Glutamatergic neuron (in vitro differentiated cells): ENCODE measurements at regions not wholly inside any gene's neighbourhood (a gene's known extent, or its start where the extent isn't known, plus 50 kb on each side); places are given as distances from the start of the nearest gene placed in this dataset.

Experiments used
- DNase-seq: peaks from one replicate; pipeline ENCODE4 v3.0.0; 2022
- H3K27ac Mint-ChIP-seq: one replicate; pipeline ENCODE4 v1.8.0; 2020; ENCODE audit warnings: mild to moderate bottlenecking, mixed read lengths, inconsistent platforms; ENCODE audit not compliant: unreplicated experiment
- H3K27me3 Mint-ChIP-seq: one replicate; pipeline ENCODE4 v1.8.0; 2020; ENCODE audit warnings: mild to moderate bottlenecking, moderate library complexity, mixed read lengths, inconsistent platforms; ENCODE audit not compliant: unreplicated experiment
- H3K36me3 Mint-ChIP-seq: one replicate; pipeline ENCODE4 v1.8.0; 2020; ENCODE audit warnings: mild to moderate bottlenecking, mixed read lengths, inconsistent platforms; ENCODE audit not compliant: unreplicated experiment
- H3K4me1 Mint-ChIP-seq: one replicate; pipeline ENCODE4 v1.8.0; 2020; ENCODE audit warnings: mild to moderate bottlenecking, low read depth, mixed read lengths, inconsistent platforms; ENCODE audit not compliant: unreplicated experiment
- H3K4me3 Mint-ChIP-seq: one replicate; pipeline ENCODE4 v1.8.0; 2020; ENCODE audit warnings: mild to moderate bottlenecking, mixed read lengths, inconsistent platforms; ENCODE audit not compliant: unreplicated experiment
- H3K9me3 Mint-ChIP-seq: one replicate; pipeline ENCODE4 v1.8.0; 2020; ENCODE audit warnings: mild to moderate bottlenecking, moderate library complexity, mixed read lengths, inconsistent platforms; ENCODE audit not compliant: unreplicated experiment
- TF ChIP-seq, protein P1 (sequence below): fragments of 200-600 bp; sonication (generic); IDR thresholded peaks from one replicate; pipeline ENCODE4 v1.5.0; 2021; ENCODE audit not compliant: partially characterized antibody, unreplicated experiment

DNA sequence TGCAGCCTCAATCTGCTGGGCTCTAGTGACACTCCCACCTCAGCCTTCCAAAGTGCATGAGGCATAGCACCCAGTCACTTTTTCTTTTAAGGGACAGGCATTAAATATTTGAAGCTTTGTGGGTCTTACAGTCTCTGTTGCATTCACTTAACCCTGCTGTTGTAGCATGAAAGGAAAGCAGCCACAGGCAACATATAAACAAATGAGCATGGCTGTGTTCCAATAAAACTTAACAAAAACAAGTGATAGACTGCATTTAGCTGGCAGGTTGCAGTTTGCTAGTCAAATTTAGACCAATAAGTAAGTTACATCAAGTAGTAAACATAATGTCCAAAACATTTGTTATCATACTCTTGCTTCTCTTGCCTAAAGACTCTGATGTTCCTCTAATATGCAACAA lies 297.3 kb upstream of the MMADHC start:
- peaks cover 1% of the 10 kb centered on the region for H3K27me3 Mint-ChIP-seq
- H3K4me1 Mint-ChIP-seq: no peaks in the 10 kb centered on the region
- no peaks in the 10 kb centered on the region for H3K36me3 Mint-ChIP-seq
- no peak for DNase-seq
- TF ChIP-seq, protein P1, sequence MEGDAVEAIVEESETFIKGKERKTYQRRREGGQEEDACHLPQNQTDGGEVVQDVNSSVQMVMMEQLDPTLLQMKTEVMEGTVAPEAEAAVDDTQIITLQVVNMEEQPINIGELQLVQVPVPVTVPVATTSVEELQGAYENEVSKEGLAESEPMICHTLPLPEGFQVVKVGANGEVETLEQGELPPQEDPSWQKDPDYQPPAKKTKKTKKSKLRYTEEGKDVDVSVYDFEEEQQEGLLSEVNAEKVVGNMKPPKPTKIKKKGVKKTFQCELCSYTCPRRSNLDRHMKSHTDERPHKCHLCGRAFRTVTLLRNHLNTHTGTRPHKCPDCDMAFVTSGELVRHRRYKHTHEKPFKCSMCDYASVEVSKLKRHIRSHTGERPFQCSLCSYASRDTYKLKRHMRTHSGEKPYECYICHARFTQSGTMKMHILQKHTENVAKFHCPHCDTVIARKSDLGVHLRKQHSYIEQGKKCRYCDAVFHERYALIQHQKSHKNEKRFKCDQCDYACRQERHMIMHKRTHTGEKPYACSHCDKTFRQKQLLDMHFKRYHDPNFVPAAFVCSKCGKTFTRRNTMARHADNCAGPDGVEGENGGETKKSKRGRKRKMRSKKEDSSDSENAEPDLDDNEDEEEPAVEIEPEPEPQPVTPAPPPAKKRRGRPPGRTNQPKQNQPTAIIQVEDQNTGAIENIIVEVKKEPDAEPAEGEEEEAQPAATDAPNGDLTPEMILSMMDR: no peak
- H3K4me3 Mint-ChIP-seq: no peak overlapping the region
- H3K27ac Mint-ChIP-seq: no peak overlapping the region
- H3K9me3 Mint-ChIP-seq: no peaks in the 10 kb centered on the region

DNA sequence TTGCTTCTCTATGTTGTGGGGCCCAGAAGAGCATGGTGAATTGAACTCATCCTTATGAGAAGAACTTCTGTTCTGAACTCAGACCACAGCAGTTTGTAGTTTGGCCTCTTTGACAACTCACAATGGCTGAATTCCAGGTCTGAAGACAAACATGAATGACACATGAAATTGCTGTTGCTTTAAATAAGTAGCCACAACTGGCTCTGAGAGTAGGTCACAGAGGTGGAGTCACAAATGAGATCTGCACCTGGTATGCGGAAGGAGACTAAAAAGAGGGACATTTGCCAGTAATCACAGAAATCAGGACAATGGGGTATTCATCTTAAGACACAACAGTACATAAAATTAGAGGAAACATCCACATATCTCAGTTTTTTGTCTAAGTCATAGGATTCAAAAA lies 290.3 kb upstream of the MMADHC start:
- H3K27me3 Mint-ChIP-seq: no peaks in the 10 kb centered on the region
- DNase-seq: no peak
- TF ChIP-seq, protein P1: no peak
- no peaks in the 10 kb centered on the region for H3K4me1 Mint-ChIP-seq
- H3K36me3 Mint-ChIP-seq: no peaks in the 10 kb centered on the region
- no peak overlapping the region for H3K4me3 Mint-ChIP-seq
- H3K27ac Mint-ChIP-seq: no peak overlapping the region
- H3K9me3 Mint-ChIP-seq: peaks cover 1% of the 10 kb centered on the region

DNA sequence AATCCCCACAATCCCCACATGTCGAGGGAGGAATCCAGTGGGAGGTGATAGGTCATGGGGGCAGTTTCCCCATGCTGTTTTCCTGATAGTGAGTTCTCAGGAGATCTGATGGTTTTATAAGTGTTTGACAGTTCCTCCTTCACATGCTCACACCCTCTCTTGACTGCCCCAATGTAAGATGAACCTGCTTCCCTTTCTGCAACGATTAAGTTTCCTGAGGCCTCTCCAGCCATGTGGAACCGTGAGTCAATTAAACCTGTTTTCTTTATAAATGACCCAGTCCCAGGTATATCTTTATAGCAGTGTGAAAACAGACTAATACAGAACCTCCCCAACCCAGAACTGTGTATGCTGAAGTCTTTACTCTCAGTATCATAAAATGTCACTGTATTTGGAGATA lies 289.5 kb upstream of the MMADHC start:
- Mint-ChIP-seq H3K4me1 (no peaks in the 10 kb centered on the region), H3K9me3 (peaks cover 1% of the 10 kb centered on the region), H3K27me3 (no peaks in the 10 kb centered on the region), H3K36me3 (no peaks in the 10 kb centered on the region), H3K27ac (no peak overlapping the region), H3K4me3 (no peak overlapping the region)
- TF ChIP-seq, protein P1: no peak
- no peak for DNase-seq

DNA sequence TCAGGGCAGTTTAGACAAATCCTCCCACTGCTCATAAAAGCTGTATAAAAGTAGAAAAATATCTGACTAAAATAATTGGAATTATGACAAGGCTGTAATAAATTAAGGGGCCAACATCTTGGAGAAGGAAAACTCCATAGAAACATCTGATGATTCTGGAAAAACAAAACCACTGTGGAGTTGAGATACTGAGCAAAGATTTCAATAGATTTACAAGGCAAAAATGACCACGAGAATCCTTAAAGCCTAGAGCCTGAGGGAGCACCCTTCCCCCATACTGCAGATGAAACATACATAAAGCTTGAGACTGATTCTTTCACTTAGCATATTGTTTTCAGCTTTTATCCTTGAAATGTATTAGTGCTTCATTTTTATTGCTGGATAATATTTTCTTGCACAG lies 286.4 kb upstream of the MMADHC start:
- no peaks in the 10 kb centered on the region for H3K27me3 Mint-ChIP-seq
- TF ChIP-seq, protein P1: no peak
- peaks cover 1% of the 10 kb centered on the region for H3K9me3 Mint-ChIP-seq
- H3K36me3 Mint-ChIP-seq: no peaks in the 10 kb centered on the region
- no peak for DNase-seq
- no peaks in the 10 kb centered on the region for H3K4me1 Mint-ChIP-seq
- no peak overlapping the region for H3K4me3 Mint-ChIP-seq
- H3K27ac Mint-ChIP-seq: no peak overlapping the region

DNA sequence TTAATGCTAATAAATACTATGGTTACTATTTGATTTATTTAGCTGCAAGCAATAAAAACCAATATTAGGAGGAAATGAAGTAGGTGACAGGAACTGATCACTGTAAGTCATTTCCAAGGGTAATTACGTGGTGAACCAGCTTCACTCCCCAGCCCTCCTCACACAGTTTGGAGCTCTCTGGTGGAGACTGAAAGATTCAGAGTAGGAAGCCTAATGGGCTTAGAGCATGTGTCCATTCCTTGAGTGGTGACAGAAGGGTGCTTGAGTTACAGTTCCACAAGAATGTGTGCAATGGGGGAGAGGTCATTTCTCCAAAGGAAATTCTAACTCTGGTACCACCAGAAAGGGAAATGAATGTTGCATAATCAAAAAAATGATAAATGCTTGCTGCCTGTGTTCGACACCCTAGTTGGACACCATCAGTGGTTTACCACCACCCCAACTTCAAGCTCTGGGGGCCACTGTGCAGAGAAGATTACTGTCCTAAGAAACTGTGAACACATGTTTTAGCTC lies 285.1 kb upstream of the MMADHC start:
- H3K27me3 Mint-ChIP-seq: no peaks in the 10 kb centered on the region
- TF ChIP-seq, protein P1: no peak

More for the DNA sequence above, 285.1 kb upstream of the MMADHC start:
- H3K36me3 Mint-ChIP-seq: no peaks in the 10 kb centered on the region
- H3K4me1 Mint-ChIP-seq: no peaks in the 10 kb centered on the region
- peaks cover 1% of the 10 kb centered on the region for H3K9me3 Mint-ChIP-seq
- H3K27ac Mint-ChIP-seq: no peak overlapping the region
- H3K4me3 Mint-ChIP-seq: no peak overlapping the region
- no peak for DNase-seq
